ENCODE measurements at regions not wholly inside any gene's neighbourhood (a gene's known extent, or its start where the extent isn't known, plus 50 kb on each side); places are given as distances from the start of the nearest gene placed in this dataset.

GRCh38 chr14:87813211-87813610 is 179.8 kb downstream of the GALC start:
- TF ChIP-seq CTCF (IDR thresholded peaks at IDR 0.05) = no peak
- TF ChIP-seq POLR2A (IDR thresholded peaks at IDR 0.05) = no peak
- no peak for TF ChIP-seq EP300 (IDR thresholded peaks at IDR 0.05)
